Fibroblast of the conjunctiva (primary cell): ENCODE measurements at regions not wholly inside any gene's neighbourhood (a gene's known extent, or its start where the extent isn't known, plus 50 kb on each side); places are given as distances from the start of the nearest gene placed in this dataset.

Experiments
- DNase-seq: peaks from one replicate; pipeline ENCODE4 v3.0.0-alpha.2; 2010; ENCODE audit warnings: low read depth

- peak; percentile 64 for DNase-seq
Observed at GRCh38 chr5:121199216-121199999, 652.3 kb upstream of the FTMT start.

DNA sequence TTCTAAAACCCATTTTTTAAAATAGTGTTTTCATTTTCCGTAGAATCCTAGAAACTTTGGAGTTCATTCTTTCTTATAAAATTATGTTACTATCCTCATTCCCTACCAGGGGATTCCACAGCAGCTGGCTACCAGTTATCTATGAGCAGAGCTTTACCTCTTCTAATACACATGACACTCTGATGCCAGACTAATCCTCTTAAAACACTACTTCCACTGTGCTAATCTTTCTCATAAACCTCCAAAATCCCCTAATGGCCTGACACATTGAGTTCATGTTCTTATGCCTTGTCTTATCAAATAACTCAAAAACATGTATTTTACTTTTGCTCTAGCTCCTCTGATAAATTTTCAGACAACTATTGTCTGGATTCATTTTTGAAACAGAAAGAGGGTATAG is 633.6 kb upstream of the FTMT start:
- DNase-seq: no peak

DNA sequence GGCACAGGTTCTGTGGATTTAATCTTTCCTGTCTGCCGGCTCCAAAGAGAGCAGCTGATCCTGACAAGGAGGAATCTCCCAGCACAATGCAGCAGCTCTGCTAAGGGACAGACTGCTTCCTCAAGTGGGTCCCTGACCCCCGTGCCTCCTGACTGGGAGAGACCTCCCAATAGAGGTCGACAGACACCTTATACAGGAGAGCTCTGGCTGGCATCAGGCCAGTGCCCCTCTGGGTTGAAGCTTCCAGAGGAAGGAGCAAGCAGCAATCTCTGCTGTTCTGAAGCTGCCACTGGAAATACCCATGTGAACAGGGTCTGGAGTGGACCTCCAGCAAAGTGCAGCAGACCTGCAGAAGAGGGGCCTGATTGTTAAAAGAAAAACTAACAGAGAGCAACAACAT is 630.2 kb upstream of the FTMT start:
- no peak for DNase-seq

DNA sequence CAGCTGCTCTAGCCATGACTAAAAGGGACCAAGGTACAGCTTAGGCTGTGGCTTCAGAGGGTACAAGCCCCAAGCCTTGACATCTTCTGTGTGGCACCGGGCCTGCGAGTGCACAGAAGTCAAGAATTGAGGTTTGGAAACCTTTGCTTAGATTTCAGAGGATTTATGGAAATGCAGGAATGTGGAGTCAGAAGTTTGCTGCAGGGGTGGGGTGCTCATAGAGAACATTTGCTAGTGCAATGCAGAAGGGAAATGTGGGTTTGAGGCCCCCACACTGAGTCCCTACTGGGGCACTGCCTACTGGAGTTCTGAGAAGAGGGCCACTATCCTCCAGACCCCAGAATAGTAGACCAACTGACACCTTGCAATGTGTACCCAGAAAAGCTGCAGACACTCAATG is 624.9 kb upstream of the FTMT start:
- no peak for DNase-seq

DNA sequence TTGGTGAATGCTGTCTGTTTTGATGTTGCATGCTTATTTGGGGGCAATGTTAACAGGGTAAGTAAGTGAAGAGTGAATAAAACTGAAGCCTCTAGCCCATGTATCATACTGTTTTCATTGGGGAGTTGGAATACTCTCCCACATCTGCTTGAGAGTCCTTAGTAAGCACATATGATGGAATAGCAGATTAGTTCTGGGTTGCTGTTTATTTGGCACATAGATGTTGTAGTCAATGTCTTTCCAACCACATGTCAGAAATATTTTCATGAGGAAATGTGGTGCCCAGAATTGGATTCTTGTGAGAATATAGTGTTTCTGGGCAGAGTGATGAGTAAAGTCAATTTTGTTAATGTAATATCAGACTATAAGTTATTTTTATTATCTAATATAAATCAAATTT is 611.7 kb upstream of the FTMT start:
- no peak for DNase-seq

GRCh38 chr5:121246971-121247370 is 604.7 kb upstream of the FTMT start:
- DNase-seq: no peak

- no peak for DNase-seq
Observed at GRCh38 chr5:121251954-121252353, 599.7 kb upstream of the FTMT start.

DNA sequence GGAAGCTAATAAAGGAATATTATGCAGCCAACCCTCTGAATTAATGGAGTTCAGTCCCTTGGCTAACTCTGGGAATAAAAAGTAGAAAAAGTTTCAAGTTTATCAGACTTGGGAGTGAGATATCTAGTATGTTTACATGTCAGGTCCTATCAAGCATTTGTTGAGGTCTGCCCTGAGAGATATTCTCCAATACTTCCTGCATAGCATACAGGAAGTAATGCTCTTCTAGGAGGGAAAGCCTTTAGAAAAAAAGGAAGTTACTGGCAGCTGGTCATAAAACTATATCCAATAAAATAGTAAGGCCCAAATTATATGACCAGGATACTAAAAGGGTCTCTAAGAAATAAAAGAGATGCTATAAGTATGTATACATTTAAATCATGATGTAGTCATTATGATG is 594.1 kb upstream of the FTMT start:
- no peak for DNase-seq

- no peak for DNase-seq
Observed at GRCh38 chr5:121263456-121263855, 588.2 kb upstream of the FTMT start.

DNA sequence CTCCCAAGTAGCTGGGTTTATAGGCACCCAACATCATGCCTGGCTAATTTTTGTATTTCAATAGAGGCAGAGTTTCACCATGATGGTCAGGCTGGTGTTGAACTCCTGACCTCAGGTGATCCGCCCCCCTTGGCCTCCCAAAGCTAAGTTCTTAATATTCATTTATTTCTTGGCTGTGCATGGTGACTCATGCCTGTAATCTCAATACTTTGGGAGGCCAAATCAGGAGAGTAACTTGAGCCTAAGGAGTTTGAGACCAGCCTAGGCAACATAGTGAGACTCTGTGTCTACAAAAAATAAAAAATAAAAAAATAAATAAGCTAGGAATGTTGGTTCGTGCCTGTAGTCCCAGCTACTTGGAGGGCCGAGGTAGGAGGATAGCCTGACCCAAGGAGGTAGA is 587.1 kb upstream of the FTMT start:
- no peak for DNase-seq

GRCh38 chr5:121271546-121271945 is 580.1 kb upstream of the FTMT start:
- no peak for DNase-seq

DNA sequence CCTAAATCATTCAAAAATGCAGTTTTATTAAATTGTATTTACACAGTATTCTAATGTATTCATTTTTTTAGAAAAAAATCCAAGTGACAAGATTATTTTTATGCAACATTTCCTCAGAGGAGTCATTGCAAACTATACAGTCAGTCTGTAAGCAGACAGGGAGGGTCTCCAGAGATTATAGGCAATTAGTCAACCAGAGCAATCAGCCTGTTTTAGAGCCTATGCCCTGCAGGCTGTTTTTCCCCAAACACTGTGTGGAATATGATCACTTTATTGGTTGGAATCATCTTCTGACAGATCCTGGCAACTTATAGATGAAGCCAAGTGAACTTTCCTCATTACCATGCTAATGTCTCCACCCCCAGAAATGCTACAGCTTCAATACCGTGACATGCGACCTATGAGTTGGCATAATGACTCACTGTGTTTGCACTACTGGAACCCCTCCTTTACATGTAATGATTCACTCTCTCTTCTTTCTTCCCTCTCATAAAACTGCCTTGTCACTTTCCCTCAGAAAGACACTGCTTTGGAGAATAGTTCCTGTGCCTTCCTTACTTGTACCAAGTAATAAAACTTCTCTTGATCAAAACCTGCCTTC is 577.7 kb upstream of the FTMT start:
- DNase-seq: peak; percentile 63

- no peak for DNase-seq
Observed at GRCh38 chr5:121279801-121280200, 571.9 kb upstream of the FTMT start.

GRCh38 chr5:121285801-121286521 is 565.7 kb upstream of the FTMT start:
- no peak for DNase-seq

DNA sequence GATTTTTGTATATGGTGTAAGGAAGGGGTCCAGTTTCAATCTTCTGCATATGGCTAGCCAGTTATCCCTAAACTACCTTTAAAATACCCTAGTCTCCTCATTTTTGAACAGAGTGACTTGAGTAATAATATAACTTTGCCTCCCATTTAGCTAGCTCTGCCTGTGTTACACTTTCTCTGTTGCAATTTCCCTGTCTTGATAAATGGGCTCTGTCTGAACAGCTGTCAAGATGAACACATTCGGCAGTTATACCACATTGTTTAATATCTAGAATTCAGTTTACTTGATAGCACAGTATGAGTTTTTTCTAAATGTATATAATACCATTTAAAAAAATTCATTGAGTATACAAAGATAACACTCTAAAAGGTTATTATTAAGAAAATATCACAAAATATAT is 562.9 kb upstream of the FTMT start:
- DNase-seq: no peak

DNA sequence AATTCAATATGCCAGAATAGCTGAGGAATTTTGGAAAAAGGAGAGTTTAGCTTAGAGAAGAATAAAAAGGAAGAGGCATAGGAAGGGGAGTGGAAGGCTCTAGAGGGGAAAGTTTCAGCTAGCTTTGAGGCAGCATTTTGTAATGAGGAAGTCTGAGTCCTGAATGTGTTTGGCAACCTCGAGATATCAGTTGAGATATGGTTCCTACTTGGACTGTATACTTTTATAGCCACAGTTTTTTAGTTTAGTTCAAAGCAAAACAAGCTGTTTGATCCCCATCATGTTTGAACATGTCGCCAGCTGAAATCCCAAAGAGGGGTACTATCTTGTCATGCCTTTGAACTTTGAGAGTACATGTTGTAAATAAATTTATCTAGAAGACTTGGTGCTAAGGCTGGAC is 559.0 kb upstream of the FTMT start:
- no peak for DNase-seq

- DNase-seq: no peak
Observed at GRCh38 chr5:121296356-121296755, 555.3 kb upstream of the FTMT start.

DNA sequence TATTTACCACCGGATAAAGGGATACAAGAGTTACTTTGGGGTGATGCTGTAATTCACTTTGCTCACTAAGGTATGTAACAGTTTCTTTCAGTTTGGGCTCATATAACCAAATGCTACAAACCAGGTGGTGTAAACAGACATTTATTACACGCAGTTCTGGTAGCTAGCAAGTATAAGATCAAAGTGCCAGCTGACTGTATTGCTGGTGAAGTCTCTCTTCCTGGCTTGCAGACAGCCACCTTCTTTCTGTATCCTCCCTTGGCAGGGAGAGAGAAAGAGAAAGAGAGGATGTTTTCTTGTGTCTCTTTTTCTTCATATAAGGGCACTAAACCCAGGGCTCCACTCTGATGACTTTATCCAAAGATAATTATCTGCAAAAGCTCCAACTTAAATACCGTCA is 552.5 kb upstream of the FTMT start:
- DNase-seq: no peak

- DNase-seq: no peak
Observed at GRCh38 chr5:121304838-121305237, 546.8 kb upstream of the FTMT start.

GRCh38 chr5:121313886-121314285 is 537.8 kb upstream of the FTMT start:
- DNase-seq: no peak

DNA sequence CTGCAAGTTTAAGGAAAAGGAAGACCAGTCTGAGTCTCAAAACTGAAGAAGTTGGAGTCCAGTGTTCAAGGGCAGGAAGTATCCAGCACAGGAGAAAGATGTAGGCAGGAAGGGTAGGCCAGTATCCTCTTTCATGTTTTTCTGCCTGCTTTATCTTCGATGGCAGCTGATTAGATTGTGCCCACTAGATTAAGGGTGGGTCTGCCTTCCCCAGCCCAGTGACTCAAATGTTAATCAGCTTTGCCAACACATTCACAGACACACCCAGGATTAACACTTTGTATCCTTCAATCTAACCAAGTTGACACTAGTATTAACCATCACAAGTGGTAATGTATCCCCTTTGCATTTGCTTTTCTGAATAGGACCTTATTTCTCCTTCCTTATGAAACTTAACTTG is 535.9 kb upstream of the FTMT start:
- no peak for DNase-seq

- DNase-seq: no peak
Observed at GRCh38 chr5:121319292-121319691, 532.4 kb upstream of the FTMT start.

- DNase-seq: no peak
Observed at GRCh38 chr5:121325930-121326329, 525.8 kb upstream of the FTMT start.
